Activated CD4-positive, alpha-beta T cell treated with anti-CD3 and anti-CD28 coated beads for 48 hours (primary cell): ENCODE measurements at regions not wholly inside any gene's neighbourhood (a gene's known extent, or its start where the extent isn't known, plus 50 kb on each side); places are given as distances from the start of the nearest gene placed in this dataset.
"Not testable (repeated sequence)": the region's sequence is repeated elsewhere in the genome, so short reads cannot be mapped to it uniquely, and the experiment has no call there.

ENCODE experiments used
- DNase-seq: peaks from one replicate; pipeline ENCODE4 v3.0.0-alpha.2; 2020

DNA sequence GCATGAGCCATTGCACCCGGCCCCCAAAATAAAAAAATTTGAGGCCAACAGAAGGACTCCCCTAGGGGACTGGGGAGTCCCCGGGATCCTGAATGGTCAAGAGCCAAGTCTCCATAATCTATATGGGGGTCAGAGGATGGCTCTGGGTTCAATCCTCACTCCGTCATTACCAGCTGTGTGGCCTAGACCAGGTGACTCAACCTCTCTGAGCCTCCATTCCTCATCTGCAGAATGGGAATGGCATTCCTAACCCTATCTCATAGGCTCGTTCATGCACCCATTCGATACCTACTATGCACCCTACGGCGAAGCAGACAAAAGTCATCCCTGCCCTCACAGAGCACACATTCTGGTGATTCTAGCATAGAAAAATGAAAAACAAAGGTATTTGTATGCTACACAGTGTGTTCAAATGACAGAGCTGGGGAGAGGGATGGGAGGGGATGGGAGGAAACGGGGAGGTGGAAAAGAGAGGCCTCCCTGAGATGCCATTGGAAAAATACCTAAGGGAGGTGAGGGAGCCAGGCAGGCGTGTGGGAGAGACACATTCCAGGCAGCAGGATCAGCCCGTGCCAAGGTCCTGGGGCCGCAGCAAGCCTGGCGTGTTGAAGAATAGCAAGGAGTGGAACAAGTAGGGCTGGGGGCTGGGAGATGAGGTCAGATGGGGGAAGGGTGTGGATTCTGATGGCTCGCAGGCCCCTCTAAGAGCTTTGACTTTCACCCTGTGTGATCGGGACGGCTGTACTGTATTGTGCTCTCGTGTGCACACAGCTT lies 71.2 kb downstream of the RMI2 start:
- no peak for DNase-seq

- no peak for DNase-seq
Observed at GRCh38 chr16:11417487-11417886, 72.2 kb downstream of the RMI2 start.

DNA sequence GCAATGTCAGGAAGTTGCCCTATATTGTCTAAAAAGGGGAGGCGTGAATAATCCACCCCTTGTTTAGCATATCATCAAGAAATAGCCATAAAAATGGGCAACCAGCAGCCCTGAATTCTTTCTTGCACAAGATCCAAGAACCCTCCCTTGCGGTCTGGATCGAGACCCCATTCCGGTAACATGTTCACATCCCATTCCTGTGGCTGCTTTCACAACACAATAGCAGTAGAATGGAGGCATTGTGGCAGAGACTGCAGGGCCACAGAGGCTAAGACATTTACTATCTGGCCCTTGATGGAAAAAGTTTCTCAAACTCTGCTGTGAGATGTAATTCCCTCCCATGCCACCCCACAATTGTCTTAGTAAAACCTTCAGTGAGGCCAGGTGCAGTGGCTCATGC lies 73.2 kb downstream of the RMI2 start:
- no peak for DNase-seq

- DNase-seq, result not testable (repeated sequence)
Observed at GRCh38 chr16:11420067-11420466, 74.8 kb downstream of the RMI2 start.

- DNase-seq, result no peak
Observed at GRCh38 chr16:11420895-11421294, 75.6 kb downstream of the RMI2 start.

GRCh38 chr16:11422381-11423314 lies 77.4 kb downstream of the RMI2 start:
- DNase-seq, result no peak

DNA sequence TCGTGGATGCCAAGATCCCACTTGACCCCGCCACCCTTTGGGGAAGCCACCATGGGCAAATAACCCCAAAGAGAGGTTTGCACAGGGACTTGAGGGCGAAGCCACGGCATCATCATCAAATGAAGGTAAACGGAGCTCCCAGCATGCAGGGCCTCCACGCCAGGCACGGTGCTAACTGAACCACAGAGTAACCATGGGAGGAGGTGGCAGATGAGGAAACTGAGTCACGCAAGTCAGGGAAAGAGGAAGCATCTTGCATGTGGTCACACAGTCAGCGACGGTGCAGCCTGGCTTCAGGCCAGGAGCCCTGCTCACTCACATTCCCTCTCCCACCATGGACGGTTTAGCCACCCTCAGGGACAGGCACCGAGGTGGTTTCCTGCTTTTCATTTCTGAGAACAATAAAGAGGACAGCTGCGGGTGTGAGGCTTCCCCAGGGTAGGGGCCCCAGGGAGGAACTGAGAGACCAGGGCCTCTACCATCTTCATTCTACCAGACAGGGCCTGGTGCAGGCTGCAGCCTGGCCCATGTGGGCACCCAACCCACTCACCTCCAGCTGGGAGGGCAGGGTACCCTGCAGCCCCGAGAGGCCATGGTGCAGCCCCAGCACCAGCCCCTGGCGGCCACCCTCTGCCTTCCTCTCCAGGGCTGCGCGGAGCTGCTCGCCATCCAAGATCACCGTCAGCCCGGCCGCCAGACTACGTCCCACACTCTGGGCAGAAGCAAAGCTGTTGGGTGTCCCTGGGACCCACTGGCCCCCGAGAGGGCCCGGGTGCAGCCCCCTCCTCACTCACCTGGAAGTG lies 78.3 kb downstream of the RMI2 start:
- no peak for DNase-seq

GRCh38 chr16:11424118-11424460 lies 78.8 kb downstream of the RMI2 start:
- DNase-seq, result no peak

- DNase-seq, result no peak
Observed at GRCh38 chr16:11425140-11425539, 79.9 kb downstream of the RMI2 start.

GRCh38 chr16:11428623-11428953 lies 83.3 kb downstream of the RMI2 start:
- no peak for DNase-seq

DNA sequence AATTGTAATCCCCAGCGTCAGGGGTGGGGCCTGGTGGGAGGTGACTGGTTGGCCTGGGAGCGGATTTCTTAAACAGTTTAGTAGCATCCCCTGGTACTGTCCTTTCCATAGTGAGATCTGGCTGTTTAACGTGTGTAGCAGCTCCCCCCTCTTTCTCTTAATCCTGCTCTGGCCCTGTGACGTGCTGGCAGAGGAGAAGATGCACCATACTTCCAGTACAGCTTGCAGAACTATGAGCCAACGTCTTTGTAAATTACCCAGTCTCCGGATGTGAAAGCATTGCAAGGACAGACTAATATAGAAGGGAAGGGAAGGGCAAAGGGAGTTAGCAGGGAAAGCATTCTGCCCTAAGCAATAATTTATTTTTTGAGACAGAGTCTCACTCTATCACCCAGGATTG lies 83.9 kb downstream of the RMI2 start:
- no peak for DNase-seq

GRCh38 chr16:11429823-11430222 lies 84.6 kb downstream of the RMI2 start:
- DNase-seq, result no peak

- no peak for DNase-seq
Observed at GRCh38 chr16:11430601-11431317, 85.5 kb downstream of the RMI2 start.

GRCh38 chr16:11431915-11432465 lies 86.7 kb downstream of the RMI2 start:
- no peak for DNase-seq

GRCh38 chr16:11432856-11433395 lies 87.7 kb downstream of the RMI2 start:
- DNase-seq, result no peak

DNA sequence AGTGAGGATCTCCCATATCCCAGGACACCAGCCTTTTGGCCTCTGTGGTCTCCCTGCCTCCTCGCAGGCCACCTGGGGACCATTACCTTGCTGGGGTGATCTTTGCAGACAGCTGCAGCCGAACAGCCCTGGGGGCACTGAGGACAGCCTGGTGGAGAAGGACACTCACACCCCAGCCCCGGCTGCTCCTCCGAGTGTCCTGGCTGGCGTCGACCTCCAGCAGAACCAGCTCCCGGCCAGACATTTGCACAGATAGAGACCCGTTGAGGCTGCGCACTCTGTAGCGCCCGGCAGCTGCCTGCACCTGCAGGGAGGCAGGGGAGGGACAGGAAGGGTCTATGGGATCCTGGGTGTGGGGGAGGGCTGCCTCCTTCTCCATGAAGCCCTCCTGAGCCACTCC lies 90.3 kb downstream of the RMI2 start:
- DNase-seq, result no peak

DNA sequence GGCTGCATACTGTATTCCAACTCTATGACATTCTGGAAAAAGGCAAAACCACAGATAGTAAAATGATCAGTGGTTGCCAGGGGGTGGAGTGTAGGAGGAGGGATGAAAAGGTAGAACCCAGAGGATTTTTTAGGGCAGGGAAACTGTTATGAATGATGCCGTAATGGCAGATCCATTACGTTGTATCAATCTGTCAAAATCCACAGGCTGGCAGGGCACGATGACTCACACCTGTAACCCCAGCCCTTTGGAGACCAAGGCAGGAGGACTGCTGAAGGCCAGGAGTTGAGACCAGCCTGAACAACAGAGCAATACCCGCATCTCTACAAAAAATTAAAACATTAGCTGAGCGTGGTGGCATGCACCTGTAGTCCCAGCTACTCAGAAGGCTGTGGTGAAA lies 91.8 kb downstream of the RMI2 start:
- no peak for DNase-seq

DNA sequence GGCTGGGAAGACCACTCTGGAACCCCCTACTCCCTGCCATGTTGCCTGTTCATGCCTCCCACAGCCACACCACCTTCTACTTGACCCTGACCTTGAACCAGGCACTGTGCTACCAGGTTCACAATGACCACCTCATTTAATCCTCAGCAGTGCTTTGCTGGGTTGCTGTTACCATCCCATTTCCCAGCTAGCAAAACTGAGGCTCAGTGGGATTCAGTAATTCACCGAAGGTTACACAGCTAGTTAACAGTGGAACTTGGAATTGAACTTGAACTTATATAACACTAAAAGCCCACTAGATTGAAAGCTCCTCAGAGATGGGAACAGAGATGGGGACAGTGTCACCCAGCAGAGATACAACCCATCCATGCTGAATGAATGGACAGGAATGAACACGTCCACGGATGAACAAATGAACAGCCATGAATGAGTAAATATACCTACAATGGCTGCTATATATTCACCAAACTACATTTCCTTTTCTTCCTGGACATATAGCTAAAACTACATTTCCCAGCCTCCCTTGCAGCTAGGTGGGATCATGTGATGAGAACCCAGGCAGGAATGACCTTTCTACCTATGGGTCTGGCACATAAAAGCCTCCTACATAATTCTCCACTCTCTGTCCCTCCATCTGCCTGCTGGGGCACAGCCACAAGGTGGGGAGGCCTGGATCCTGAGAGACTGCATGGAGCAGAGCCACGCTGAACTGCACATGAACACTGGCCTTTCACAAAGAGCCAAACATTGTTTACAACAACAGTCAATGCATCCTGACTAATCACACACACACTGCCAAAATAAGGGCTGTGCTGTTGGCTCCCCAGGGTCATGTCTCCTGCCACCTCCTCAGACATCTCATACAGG lies 94.8 kb downstream of the RMI2 start:
- DNase-seq, result no peak

GRCh38 chr16:11440657-11441012 lies 95.4 kb downstream of the RMI2 start:
- DNase-seq, result no peak

DNA sequence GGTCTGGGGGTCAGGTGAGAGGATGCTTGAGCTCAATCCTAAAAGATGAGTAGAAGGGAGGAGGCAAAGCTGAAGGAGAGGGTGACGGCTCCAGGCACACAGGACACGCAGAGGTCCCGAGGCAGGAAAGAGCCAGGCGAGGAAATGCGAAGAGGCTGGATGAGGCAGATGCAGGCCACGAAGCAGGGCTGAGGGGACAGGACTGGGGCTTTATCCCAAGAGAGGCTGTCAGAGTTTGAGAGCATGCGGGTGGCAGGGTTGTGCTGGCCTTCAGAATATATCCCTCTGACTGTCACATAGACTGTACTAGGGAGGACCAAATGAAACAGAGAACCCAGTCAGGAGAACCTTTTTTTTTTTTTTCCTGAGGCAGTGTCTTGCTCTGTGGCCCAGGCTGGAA lies 100.2 kb downstream of the RMI2 start:
- no peak for DNase-seq

DNA sequence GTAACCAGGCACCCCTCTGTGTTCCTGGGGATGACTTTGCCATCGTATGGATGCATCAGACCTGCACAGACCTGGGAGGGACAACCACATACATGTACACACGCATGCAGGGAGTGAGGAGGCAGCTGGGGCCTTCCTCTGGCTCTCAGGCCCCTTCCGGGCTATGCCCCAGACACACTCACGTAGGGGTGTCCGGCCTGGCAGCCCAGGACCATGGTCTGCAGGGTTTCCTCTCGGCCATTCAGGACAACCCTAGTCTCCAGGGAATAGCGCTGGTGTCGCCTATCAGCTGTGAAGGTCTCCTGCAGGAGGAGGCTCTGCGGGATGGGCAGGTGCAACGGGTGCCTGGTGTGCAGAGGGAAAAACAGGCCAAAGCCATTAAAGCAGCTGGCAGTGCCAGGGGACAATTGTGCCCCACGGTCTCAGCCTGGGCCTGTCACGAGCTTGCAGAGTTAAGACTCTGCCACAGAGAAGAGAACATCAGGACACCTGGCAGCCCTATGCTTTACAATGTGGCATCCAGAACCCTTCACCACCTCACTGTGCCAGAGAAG lies 101.4 kb downstream of the RMI2 start:
- DNase-seq, result no peak
